Smooth muscle cell (in vitro differentiated cells): ENCODE measurements at regions not wholly inside any gene's neighbourhood (a gene's known extent, or its start where the extent isn't known, plus 50 kb on each side); places are given as distances from the start of the nearest gene placed in this dataset. TPM values are rescaled to one million over a fixed set of nuclear protein-coding genes. Genes with fewer than 3 reads are reported as not detected.

ENCODE experiments used
- DNase-seq: peaks from one replicate; lab custom pipeline; 2025; ENCODE audit not compliant: unreplicated experiment; lab: John Stamatoyannopoulos, UW
- H2AFZ ChIP-seq: fragments of 200-600 bp; sonication (generic); 2 replicates; pipeline ENCODE4 v1.6.0; 2016; ENCODE audit warnings: antibody characterized with exemption, low read depth, mild to moderate bottlenecking
- H3F3A ChIP-seq: fragments of 200-600 bp; sonication (generic); 2 replicates; pipeline ENCODE4 v1.6.0; 2017; ENCODE audit warnings: antibody characterized with exemption, low read depth
- H3K27ac ChIP-seq: fragments of 200-600 bp; sonication (generic); 2 replicates; pipeline ENCODE4 v1.5.1; 2016; ENCODE audit warnings: low read depth, mild to moderate bottlenecking
- H3K27me3 ChIP-seq: fragments of 200-600 bp; sonication (generic); 2 replicates; pipeline ENCODE4 v1.6.1; 2016; ENCODE audit warnings: low read depth, mild to moderate bottlenecking
- H3K36me3 ChIP-seq: fragments of 200-600 bp; sonication (generic); 2 replicates; pipeline ENCODE4 v1.5.1; 2016; ENCODE audit warnings: low read depth
- H3K4me1 ChIP-seq: fragments of 200-600 bp; sonication (generic); 2 replicates; pipeline ENCODE4 v1.5.1; 2016; ENCODE audit warnings: low read depth
- H3K4me2 ChIP-seq: fragments of 200-600 bp; sonication (generic); 2 replicates; pipeline ENCODE4 v1.6.0; 2016; ENCODE audit warnings: mild to moderate bottlenecking
- H3K4me3 ChIP-seq: fragments of 200-600 bp; sonication (generic); 2 replicates; pipeline ENCODE4 v1.5.1; 2016; ENCODE audit warnings: mild to moderate bottlenecking
- H3K79me2 ChIP-seq: fragments of 200-600 bp; sonication (generic); 2 replicates; pipeline ENCODE4 v1.6.0; 2016; ENCODE audit warnings: low read depth, mild to moderate bottlenecking
- H3K9ac ChIP-seq: fragments of 200-600 bp; sonication (generic); 2 replicates; pipeline ENCODE4 v1.6.0; 2016; ENCODE audit warnings: low read depth
- H3K9me3 ChIP-seq: fragments of 200-600 bp; sonication (generic); replicated peaks from 2 replicates; pipeline ENCODE4 v1.5.1; 2016; ENCODE audit warnings: low read depth
- H4K20me1 ChIP-seq: fragments of 200-600 bp; sonication (generic); 2 replicates; pipeline ENCODE4 v1.6.0; 2016; ENCODE audit warnings: low read depth
- CTCF ChIP-seq: fragments of 200-600 bp; sonication (generic); IDR thresholded peaks from 2 replicates; pipeline ENCODE4 v1.5.1; 2017; ENCODE audit warnings: borderline replicate concordance, mild to moderate bottlenecking, antibody characterized with exemption; ENCODE audit not compliant: insufficient read depth, poor library complexity, severe bottlenecking
- WGBS: methylation state at CpG from one replicate; pipeline ENCODE4 v1.1.7; 2016; ENCODE audit warnings: low lambda C conversion rate; 5-methylcytosine and 5-hydroxymethylcytosine counted together
- small RNA-seq: library from RNA; depleted of rRNA; stranded (forward); fragments of <200 nt; gene quantifications from one replicate; pipeline ENCODE3, GENCODE V24; 2014

GRCh38 chr16:65172356-65172755, 50.5 kb upstream of the CDH11 start:
- H3K79me2 ChIP-seq = no peaks in the 10 kb centered on the region
- H2AFZ ChIP-seq = no peak overlapping the region
- H3K9ac ChIP-seq = no peak overlapping the region
- no peak overlapping the region for H3K27ac ChIP-seq
- WGBS = 92% methylated on average over 2 of the region's 2 CpGs
- no peak overlapping the region for H3K4me3 ChIP-seq
- DNase-seq = no peak
- H3K9me3 ChIP-seq = no peaks in the 10 kb centered on the region
- no peaks in the 10 kb centered on the region for H3F3A ChIP-seq
- no peaks in the 10 kb centered on the region for H3K27me3 ChIP-seq
- H3K36me3 ChIP-seq = no peaks in the 10 kb centered on the region
- TF ChIP-seq CTCF = no peak
- no peak overlapping the region for H3K4me2 ChIP-seq
- peaks cover 4% of the 10 kb centered on the region for H3K4me1 ChIP-seq
- H4K20me1 ChIP-seq = no peaks in the 10 kb centered on the region

Small RNAs in the stretch of these regions (small RNA-seq; reads per million reads assigned to genes)
- gene AC025281.1 = not detected
- gene RNA5SP428 = not detected
